ENCODE measurements at regions not wholly inside any gene's neighbourhood (a gene's known extent, or its start where the extent isn't known, plus 50 kb on each side); places are given as distances from the start of the nearest gene placed in this dataset.

DNA sequence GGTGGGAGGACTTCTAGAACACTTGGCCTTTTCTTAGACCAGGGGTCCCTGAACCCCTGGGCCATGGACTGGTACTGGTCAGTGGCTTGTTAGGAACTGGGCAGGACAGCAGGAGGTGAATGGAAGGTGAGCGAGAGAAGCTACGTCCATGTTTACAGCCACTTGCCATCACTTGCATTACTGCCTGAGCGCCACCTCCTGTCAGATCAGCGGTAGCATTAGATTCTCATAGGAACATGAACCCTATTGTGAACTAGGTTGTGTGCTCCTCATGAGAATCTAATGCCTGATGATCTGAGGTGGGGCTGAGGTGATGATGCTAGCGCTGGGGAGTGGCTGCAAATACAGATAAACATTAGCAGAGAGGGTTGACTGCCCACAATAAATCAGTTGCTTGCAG is 100.9 kb upstream of the IGFBP7 start:
- H3K4me3 ChIP-seq (ENCODE audit: low read length), result no peak overlapping the region
- Mint-ChIP-seq H3K27me3 (peaks cover 17% of the 10 kb centered on the region), H3K4me3 (no peak overlapping the region), H3K36me3 (ENCODE audit: low read depth) (no peaks in the 10 kb centered on the region), H3K4me1 (ENCODE audit: low read depth) (no peaks in the 10 kb centered on the region), H3K9me3 (peaks cover 2% of the 10 kb centered on the region), H3K27ac (no peak overlapping the region)
- TF ChIP-seq, protein P1, sequence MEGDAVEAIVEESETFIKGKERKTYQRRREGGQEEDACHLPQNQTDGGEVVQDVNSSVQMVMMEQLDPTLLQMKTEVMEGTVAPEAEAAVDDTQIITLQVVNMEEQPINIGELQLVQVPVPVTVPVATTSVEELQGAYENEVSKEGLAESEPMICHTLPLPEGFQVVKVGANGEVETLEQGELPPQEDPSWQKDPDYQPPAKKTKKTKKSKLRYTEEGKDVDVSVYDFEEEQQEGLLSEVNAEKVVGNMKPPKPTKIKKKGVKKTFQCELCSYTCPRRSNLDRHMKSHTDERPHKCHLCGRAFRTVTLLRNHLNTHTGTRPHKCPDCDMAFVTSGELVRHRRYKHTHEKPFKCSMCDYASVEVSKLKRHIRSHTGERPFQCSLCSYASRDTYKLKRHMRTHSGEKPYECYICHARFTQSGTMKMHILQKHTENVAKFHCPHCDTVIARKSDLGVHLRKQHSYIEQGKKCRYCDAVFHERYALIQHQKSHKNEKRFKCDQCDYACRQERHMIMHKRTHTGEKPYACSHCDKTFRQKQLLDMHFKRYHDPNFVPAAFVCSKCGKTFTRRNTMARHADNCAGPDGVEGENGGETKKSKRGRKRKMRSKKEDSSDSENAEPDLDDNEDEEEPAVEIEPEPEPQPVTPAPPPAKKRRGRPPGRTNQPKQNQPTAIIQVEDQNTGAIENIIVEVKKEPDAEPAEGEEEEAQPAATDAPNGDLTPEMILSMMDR (IDR thresholded peaks at IDR 0.05), result no peak
- no peaks in the 10 kb centered on the region for H3K27me3 ChIP-seq (ENCODE audit: control insufficient read depth in 1 of 2, insufficient read depth in 2 of 2, low read length in 2 of 2)
- no peak for ATAC-seq (ENCODE audit: poor library complexity)
- DNase-seq, result no peak
- H3K9me3 ChIP-seq (ENCODE audit: control insufficient read depth in 1 of 2, insufficient read depth in 1 of 2, low read length in 2 of 2), result no peaks in the 10 kb centered on the region
- no peak overlapping the region for H3K27ac ChIP-seq (ENCODE audit: low read depth in 1 of 2, low read length in 2 of 2)
- ChIA-PET CTCF (no interaction called here), POLR2A (no interaction called here)
- H3K4me1 ChIP-seq (ENCODE audit: insufficient read depth, low read length), result no peaks in the 10 kb centered on the region
- no peaks in the 10 kb centered on the region for H3K36me3 ChIP-seq (ENCODE audit: insufficient read depth, low read length)
- intact Hi-C loops (cut with DNase I, micrococcal nuclease), result no loop called here

GRCh38 chr4:57206172-57206571 is 96.0 kb upstream of the IGFBP7 start:
- Histone ChIP-seq H3K27me3 (ENCODE audit: control insufficient read depth in 1 of 2, insufficient read depth in 2 of 2, low read length in 2 of 2) (no peaks in the 10 kb centered on the region), H3K36me3 (ENCODE audit: insufficient read depth, low read length) (no peaks in the 10 kb centered on the region), H3K27ac (ENCODE audit: low read depth in 1 of 2, low read length in 2 of 2) (no peak overlapping the region), H3K4me3 (ENCODE audit: low read length) (no peak overlapping the region), H3K9me3 (ENCODE audit: control insufficient read depth in 1 of 2, insufficient read depth in 1 of 2, low read length in 2 of 2) (no peaks in the 10 kb centered on the region), H3K4me1 (ENCODE audit: insufficient read depth, low read length) (no peaks in the 10 kb centered on the region)
- H3K27ac Mint-ChIP-seq, result no peak overlapping the region
- peaks cover 2% of the 10 kb centered on the region for H3K9me3 Mint-ChIP-seq
- H3K4me1 Mint-ChIP-seq (ENCODE audit: low read depth), result no peaks in the 10 kb centered on the region
- intact Hi-C loops (cut with DNase I, micrococcal nuclease), result no loop called here
- TF ChIP-seq, protein P1 (IDR thresholded peaks at IDR 0.05), result no peak
- no peaks in the 10 kb centered on the region for H3K36me3 Mint-ChIP-seq (ENCODE audit: low read depth)
- ChIA-PET POLR2A (no interaction called here), CTCF (no interaction called here)
- no peak overlapping the region for H3K4me3 Mint-ChIP-seq
- H3K27me3 Mint-ChIP-seq, result peaks cover 23% of the 10 kb centered on the region
- DNase-seq (no peak), ATAC-seq (ENCODE audit: poor library complexity) (no peak)

DNA sequence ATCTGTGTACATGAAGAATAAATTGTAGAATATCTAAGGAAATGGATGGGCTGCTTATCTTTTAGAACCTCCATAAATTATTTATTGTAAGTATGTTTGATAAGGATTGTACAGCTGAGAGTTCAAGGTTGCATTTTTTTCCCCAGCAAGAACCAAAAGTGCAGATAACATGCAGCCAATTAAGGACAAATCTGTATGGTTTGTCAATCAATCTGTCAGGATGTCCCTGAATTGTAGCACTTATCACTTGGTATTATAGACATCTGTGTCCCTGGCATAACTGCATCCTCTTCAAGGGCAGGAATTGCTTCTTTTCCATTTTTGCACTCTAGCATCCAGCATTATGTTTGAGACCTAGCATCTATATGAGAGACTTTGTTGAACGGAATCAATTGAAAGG is 95.4 kb upstream of the IGFBP7 start:
- CTCF ChIA-PET, result no interaction called here
- no peak for ATAC-seq (ENCODE audit: poor library complexity)

More for the DNA sequence above, 95.4 kb upstream of the IGFBP7 start:
- no peak for DNase-seq
- Mint-ChIP-seq H3K27ac (no peak overlapping the region), H3K36me3 (ENCODE audit: low read depth) (no peaks in the 10 kb centered on the region), H3K4me3 (no peak overlapping the region), H3K4me1 (ENCODE audit: low read depth) (no peaks in the 10 kb centered on the region), H3K27me3 (peaks cover 23% of the 10 kb centered on the region), H3K9me3 (peaks cover 2% of the 10 kb centered on the region)
- POLR2A ChIA-PET, result no interaction called here
- H3K9me3 ChIP-seq (ENCODE audit: control insufficient read depth in 1 of 2, insufficient read depth in 1 of 2, low read length in 2 of 2), result no peaks in the 10 kb centered on the region
- H3K27me3 ChIP-seq (ENCODE audit: control insufficient read depth in 1 of 2, insufficient read depth in 2 of 2, low read length in 2 of 2), result no peaks in the 10 kb centered on the region
- intact Hi-C loops (cut with DNase I, micrococcal nuclease), result no loop called here
- H3K27ac ChIP-seq (ENCODE audit: low read depth in 1 of 2, low read length in 2 of 2), result no peak overlapping the region
- TF ChIP-seq, protein P1 (IDR thresholded peaks at IDR 0.05), result no peak
- H3K36me3 ChIP-seq (ENCODE audit: insufficient read depth, low read length), result no peaks in the 10 kb centered on the region
- H3K4me3 ChIP-seq (ENCODE audit: low read length), result no peak overlapping the region
- H3K4me1 ChIP-seq (ENCODE audit: insufficient read depth, low read length), result no peaks in the 10 kb centered on the region

All from CD4-positive, alpha-beta T cell (primary cell).